Tibial artery (tissue), 4 donors: ENCODE measurements at regions not wholly inside any gene's neighbourhood (a gene's known extent, or its start where the extent isn't known, plus 50 kb on each side); places are given as distances from the start of the nearest gene placed in this dataset.
A peak's percentile ranks its signal among the peaks of the same experiment; 100 is the strongest.

Source experiments
- DNase-seq, 2 donors: peaks; one replicate each; pipeline ENCODE4 v3.0.0-alpha.2; 2019
- H3K27ac ChIP-seq, 2 donors: fragments of 200-600 bp; sonication (generic) in 1 of 2; 1 replicate in 1 of 2; 2 replicates in 1 of 2; pipeline ENCODE4 v1.5.1; 2018 to 2019; ENCODE audit warnings: mild to moderate bottlenecking in 1 of 2
- H3K27me3 ChIP-seq, 2 donors: fragments of 200-600 bp; sonication (generic) in 1 of 2; one replicate each; pipeline versions ENCODE4 v1.5.1 to v1.6.0; 2016 to 2019
- H3K36me3 ChIP-seq, 3 donors: fragments of 200-600 bp; sonication (generic) in 2 of 3; one replicate each; pipeline ENCODE4 v1.5.1; 2016 to 2019; ENCODE audit warnings: mild to moderate bottlenecking in 2 of 3
- H3K4me1 ChIP-seq, 4 donors: fragments of 200-600 bp; sonication (generic) in 2 of 4; 1 replicate in 3 of 4; 2 replicates in 1 of 4; pipeline ENCODE4 v1.5.1; 2016 to 2019
- H3K4me3 ChIP-seq, 2 donors: fragments of 200-600 bp; sonication (generic) in 1 of 2; 1 replicate in 1 of 2; 2 replicates in 1 of 2; pipeline ENCODE4 v1.5.1; 2018 to 2019; ENCODE audit warnings: mild to moderate bottlenecking in 2 of 2
- H3K9me3 ChIP-seq, 3 donors: fragments of 200-600 bp; sonication (generic) in 1 of 3; one replicate each; pipeline ENCODE4 v1.5.1; 2016 to 2019
- CTCF ChIP-seq, 2 experiments: fragments of 200-600 bp in 1 of 2; fragments of 450-650 bp in 1 of 2; IDR thresholded peaks; one replicate each; pipeline ENCODE4 v1.5.1; 2017 to 2019; ENCODE audit warnings: antibody characterized with exemption in 2 of 2, mild to moderate bottlenecking in 1 of 2, moderate library complexity in 1 of 2
- intact Hi-C: fragments of 100-400 bp; cut with DNase I; formaldehyde crosslinking; loops from one replicate; pipeline ENCODE4 v1.15.0; 2023; ENCODE audit warnings: low total_unique reads

- Histone ChIP-seq H3K9me3 (no peaks in the 10 kb centered on the region), H3K36me3 (no peaks in the 10 kb centered on the region), H3K27ac (no peak overlapping the region), H3K4me1 (no peaks in the 10 kb centered on the region), H3K4me3 (no peak overlapping the region), H3K27me3 (no peaks in the 10 kb centered on the region)
- DNase-seq = no peak
- intact Hi-C loops = no loop called here
- no peak for TF ChIP-seq CTCF (IDR thresholded peaks at IDR 0.05)
These were observed 67.6 kb downstream of the PJA1 start for GRCh38 chrX:69097451-69098236.

GRCh38 chrX:69096963-69097362 lies 68.3 kb downstream of the PJA1 start:
- no peaks in the 10 kb centered on the region for H3K9me3 ChIP-seq
- TF ChIP-seq CTCF (IDR thresholded peaks at IDR 0.05) = no peak
- no peak overlapping the region for H3K4me3 ChIP-seq
- H3K36me3 ChIP-seq = no peaks in the 10 kb centered on the region
- H3K4me1 ChIP-seq = no peaks in the 10 kb centered on the region
- intact Hi-C loops = no loop called here
- DNase-seq = no peak
- H3K27me3 ChIP-seq = no peaks in the 10 kb centered on the region
- no peak overlapping the region for H3K27ac ChIP-seq

GRCh38 chrX:69094977-69095669 lies 70.1 kb downstream of the PJA1 start:
- Histone ChIP-seq H3K4me1 (no peaks in the 10 kb centered on the region), H3K36me3 (no peaks in the 10 kb centered on the region), H3K27me3 (no peaks in the 10 kb centered on the region), H3K4me3 (no peak overlapping the region), H3K9me3 (no peaks in the 10 kb centered on the region), H3K27ac (no peak overlapping the region)
- DNase-seq = no peak
- intact Hi-C loops = no loop called here
- no peak for TF ChIP-seq CTCF (IDR thresholded peaks at IDR 0.05)

- peak; percentile 41 to 46 for TF ChIP-seq CTCF (IDR thresholded peaks at IDR 0.05)
- Histone ChIP-seq H3K9me3 (no peaks in the 10 kb centered on the region), H3K4me1 (no peaks in the 10 kb centered on the region), H3K27ac (no peak overlapping the region), H3K4me3 (no peak overlapping the region), H3K27me3 (no peaks in the 10 kb centered on the region), H3K36me3 (no peaks in the 10 kb centered on the region)
- DNase-seq = peak in 1 of 2 donors; percentile 50
- intact Hi-C loops = no loop called here
These were observed 71.0 kb downstream of the PJA1 start for GRCh38 chrX:69093960-69094871.

GRCh38 chrX:69090022-69090421 lies 75.2 kb downstream of the PJA1 start:
- Histone ChIP-seq H3K4me1 (no peaks in the 10 kb centered on the region), H3K36me3 (no peaks in the 10 kb centered on the region), H3K27me3 (no peaks in the 10 kb centered on the region), H3K9me3 (no peaks in the 10 kb centered on the region), H3K4me3 (no peak overlapping the region), H3K27ac (no peak overlapping the region)
- no peak for DNase-seq
- intact Hi-C loops = no loop called here
- TF ChIP-seq CTCF (IDR thresholded peaks at IDR 0.05) = no peak
